Liver (tissue), 8 donors: ENCODE measurements at regions not wholly inside any gene's neighbourhood (a gene's known extent, or its start where the extent isn't known, plus 50 kb on each side); places are given as distances from the start of the nearest gene placed in this dataset.

Experiments
- DNase-seq: peaks from one replicate; pipeline ENCODE4 v3.0.0-alpha.2; 2017; ENCODE audit warnings: low spot score
- H3K27ac ChIP-seq, 2 donors: one replicate each; pipeline ENCODE4 v1.7.0; 2013; ENCODE audit warnings: inconsistent platforms in 2 of 2, low read length in 2 of 2, control low read depth in 1 of 2, low read depth in 1 of 2, mild to moderate bottlenecking in 1 of 2
- H3K27me3 ChIP-seq, 4 donors: one replicate each; pipeline versions ENCODE4 v1.6.1 to v1.7.0; 2013; ENCODE audit warnings: low read length in 3 of 4, inconsistent platforms in 1 of 4, mild to moderate bottlenecking in 1 of 4, moderate library complexity in 1 of 4; ENCODE audit not compliant: control insufficient read depth in 4 of 4, insufficient read depth in 4 of 4
- H3K36me3 ChIP-seq, 4 donors: one replicate each; pipeline versions ENCODE4 v1.6.1 to v1.7.0; 2013; ENCODE audit warnings: low read length in 3 of 4, mild to moderate bottlenecking in 3 of 4, low read depth in 1 of 4, moderate library complexity in 1 of 4; ENCODE audit not compliant: control insufficient read depth in 4 of 4, insufficient read depth in 3 of 4
- H3K4me1 ChIP-seq, 4 donors: one replicate each; pipeline versions ENCODE4 v1.6.1 to v1.7.0; 2013; ENCODE audit warnings: low read length in 3 of 4, mild to moderate bottlenecking in 3 of 4, moderate library complexity in 1 of 4; ENCODE audit not compliant: control insufficient read depth in 4 of 4, insufficient read depth in 4 of 4
- H3K4me3 ChIP-seq, 3 donors: one replicate each; pipeline versions ENCODE4 v1.6.1 to v1.7.0; 2013; ENCODE audit warnings: low read length in 3 of 3, control low read depth in 1 of 3, low read depth in 1 of 3, mild to moderate bottlenecking in 1 of 3
- H3K9ac ChIP-seq, 2 donors: one replicate each; pipeline ENCODE4 v1.7.0; 2013; ENCODE audit warnings: low read length in 2 of 2, mild to moderate bottlenecking in 2 of 2, moderate library complexity in 2 of 2, control low read depth in 1 of 2, low read depth in 1 of 2
- H3K9me3 ChIP-seq, 4 donors: one replicate each; pipeline versions ENCODE4 v1.6.1 to v1.7.0; 2013; ENCODE audit warnings: low read length in 3 of 4; ENCODE audit not compliant: control insufficient read depth in 4 of 4
- EGR1 ChIP-seq, 2 donors: IDR thresholded peaks; 2 replicates each; pipeline ENCODE4 v1.6.1; 2016 to 2018; ENCODE audit warnings: antibody characterized with exemption in 2 of 2, low read depth in 2 of 2
- FOXA2 ChIP-seq: IDR thresholded peaks from 2 replicates; pipeline ENCODE4 v1.6.1; 2016; ENCODE audit warnings: antibody characterized with exemption
- GABPA ChIP-seq, 2 donors: IDR thresholded peaks in 1 of 2; conservative IDR thresholded peaks in 1 of 2; 2 replicates each; pipeline ENCODE4 v1.6.1; 2016; ENCODE audit warnings: antibody characterized with exemption in 2 of 2, mild to moderate bottlenecking in 1 of 2, moderate library complexity in 1 of 2
- NR2F2 ChIP-seq: IDR thresholded peaks from 2 replicates; pipeline ENCODE4 v1.6.1; 2016; ENCODE audit warnings: antibody characterized with exemption
- RXRA ChIP-seq, 2 donors: IDR thresholded peaks; 2 replicates each; pipeline ENCODE4 v1.6.1; 2017 to 2018; ENCODE audit warnings: antibody characterized with exemption in 2 of 2, mild to moderate bottlenecking in 1 of 2
- TAF1 ChIP-seq: conservative IDR thresholded peaks from 2 replicates; pipeline ENCODE4 v1.6.1; 2016; ENCODE audit warnings: antibody characterized with exemption, mild to moderate bottlenecking
- WGBS: extraction: QIAGEN DNeasy Blood & Tissue Kit; methylation state at CpG from one replicate; pipeline ENCODE4 v1.1.7; 2013; 5-methylcytosine and 5-hydroxymethylcytosine counted together
- TF ChIP-seq, protein P1 (sequence below): IDR thresholded peaks from 2 replicates; pipeline ENCODE4 v1.6.1; 2016; ENCODE audit warnings: antibody characterized with exemption
- TF ChIP-seq, protein P2 (sequence below): fragments of 150-350 bp; IDR thresholded peaks from 2 replicates; pipeline ENCODE4 v1.5.1; 2017; ENCODE audit warnings: improper control_type of control experiment, low read depth, low read length; ENCODE audit not compliant: missing input control
- TF ChIP-seq, protein P3 (sequence below): IDR thresholded peaks from 2 replicates; pipeline ENCODE4 v1.6.1; 2016; ENCODE audit warnings: antibody characterized with exemption, mild to moderate bottlenecking
- TF ChIP-seq, protein P4 (sequence below): IDR thresholded peaks from 2 replicates; pipeline ENCODE4 v1.6.1; 2016; ENCODE audit warnings: antibody characterized with exemption
- TF ChIP-seq, protein P5 (sequence below): IDR thresholded peaks from 2 replicates; pipeline ENCODE4 v1.6.1; 2016; ENCODE audit warnings: antibody characterized with exemption
- donor health status: healthy.
- donor health status: healthy.
- donor health status: healthy.
- donor health status: healthy.
- donor health status: healthy.

DNA sequence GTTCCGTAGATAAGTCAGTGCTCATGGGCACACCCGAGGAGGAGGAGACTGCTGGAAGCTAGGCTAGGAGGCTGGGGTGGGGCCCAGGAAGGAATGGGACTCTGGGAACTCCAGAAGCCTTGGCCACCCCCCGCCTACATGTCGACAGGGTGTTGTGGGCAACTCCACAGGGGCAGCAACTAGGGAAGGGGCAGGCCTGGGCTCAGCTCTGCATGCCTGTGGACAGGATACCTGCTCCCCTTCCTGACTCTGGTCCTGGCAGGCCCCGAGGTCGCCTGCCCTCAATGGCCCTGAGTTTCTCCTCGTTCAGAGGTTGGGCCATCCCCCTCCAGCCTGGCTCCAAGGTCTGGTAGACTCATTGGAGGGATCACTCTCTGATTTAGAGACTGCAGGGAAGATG is 138.9 kb upstream of the LINGO1 start (continued):
- TF ChIP-seq, protein P1, sequence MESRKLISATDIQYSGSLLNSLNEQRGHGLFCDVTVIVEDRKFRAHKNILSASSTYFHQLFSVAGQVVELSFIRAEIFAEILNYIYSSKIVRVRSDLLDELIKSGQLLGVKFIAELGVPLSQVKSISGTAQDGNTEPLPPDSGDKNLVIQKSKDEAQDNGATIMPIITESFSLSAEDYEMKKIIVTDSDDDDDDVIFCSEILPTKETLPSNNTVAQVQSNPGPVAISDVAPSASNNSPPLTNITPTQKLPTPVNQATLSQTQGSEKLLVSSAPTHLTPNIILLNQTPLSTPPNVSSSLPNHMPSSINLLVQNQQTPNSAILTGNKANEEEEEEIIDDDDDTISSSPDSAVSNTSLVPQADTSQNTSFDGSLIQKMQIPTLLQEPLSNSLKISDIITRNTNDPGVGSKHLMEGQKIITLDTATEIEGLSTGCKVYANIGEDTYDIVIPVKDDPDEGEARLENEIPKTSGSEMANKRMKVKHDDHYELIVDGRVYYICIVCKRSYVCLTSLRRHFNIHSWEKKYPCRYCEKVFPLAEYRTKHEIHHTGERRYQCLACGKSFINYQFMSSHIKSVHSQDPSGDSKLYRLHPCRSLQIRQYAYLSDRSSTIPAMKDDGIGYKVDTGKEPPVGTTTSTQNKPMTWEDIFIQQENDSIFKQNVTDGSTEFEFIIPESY, result no peak

DNA sequence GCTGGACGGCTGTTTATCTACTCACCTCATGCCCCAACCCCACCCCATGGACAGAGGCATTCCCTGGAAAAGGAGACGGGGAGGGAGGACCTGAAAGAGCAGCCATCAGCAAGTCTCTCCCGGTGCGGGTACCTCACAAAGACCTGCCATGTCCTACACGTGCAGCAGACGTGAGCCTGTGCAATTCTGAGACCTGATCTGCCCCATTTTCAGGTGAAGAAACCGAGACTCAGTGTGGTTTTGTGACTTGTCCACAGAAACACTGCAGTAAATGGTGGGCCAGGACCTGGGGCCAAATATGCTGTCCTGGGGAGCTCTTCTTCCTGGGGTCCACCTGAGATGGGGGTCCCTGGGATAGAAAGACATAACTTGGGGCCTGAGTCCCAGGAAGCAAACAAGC is 137.0 kb upstream of the LINGO1 start:
- Histone ChIP-seq H3K36me3 (no peaks in the 10 kb centered on the region), H3K4me3 (no peak overlapping the region), H3K27me3 (peaks cover 0 to 5% (median 0%) of the 10 kb centered on the region in 4 donors), H3K4me1 (no peaks in the 10 kb centered on the region), H3K9me3 (no peaks in the 10 kb centered on the region), H3K27ac (no peak overlapping the region), H3K9ac (no peak overlapping the region)
- no peak for DNase-seq
- 82% methylated on average over 7 of the region's 7 CpGs for WGBS
- no peak for TF ChIP-seq NR2F2
- TF ChIP-seq, protein P2, sequence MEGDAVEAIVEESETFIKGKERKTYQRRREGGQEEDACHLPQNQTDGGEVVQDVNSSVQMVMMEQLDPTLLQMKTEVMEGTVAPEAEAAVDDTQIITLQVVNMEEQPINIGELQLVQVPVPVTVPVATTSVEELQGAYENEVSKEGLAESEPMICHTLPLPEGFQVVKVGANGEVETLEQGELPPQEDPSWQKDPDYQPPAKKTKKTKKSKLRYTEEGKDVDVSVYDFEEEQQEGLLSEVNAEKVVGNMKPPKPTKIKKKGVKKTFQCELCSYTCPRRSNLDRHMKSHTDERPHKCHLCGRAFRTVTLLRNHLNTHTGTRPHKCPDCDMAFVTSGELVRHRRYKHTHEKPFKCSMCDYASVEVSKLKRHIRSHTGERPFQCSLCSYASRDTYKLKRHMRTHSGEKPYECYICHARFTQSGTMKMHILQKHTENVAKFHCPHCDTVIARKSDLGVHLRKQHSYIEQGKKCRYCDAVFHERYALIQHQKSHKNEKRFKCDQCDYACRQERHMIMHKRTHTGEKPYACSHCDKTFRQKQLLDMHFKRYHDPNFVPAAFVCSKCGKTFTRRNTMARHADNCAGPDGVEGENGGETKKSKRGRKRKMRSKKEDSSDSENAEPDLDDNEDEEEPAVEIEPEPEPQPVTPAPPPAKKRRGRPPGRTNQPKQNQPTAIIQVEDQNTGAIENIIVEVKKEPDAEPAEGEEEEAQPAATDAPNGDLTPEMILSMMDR, result no peak
- no peak for TF ChIP-seq GABPA (IDR thresholded peaks at IDR 0.05 in 1 of 2, conservative IDR thresholded peaks at IDR 0.05 in 1 of 2)

DNA sequence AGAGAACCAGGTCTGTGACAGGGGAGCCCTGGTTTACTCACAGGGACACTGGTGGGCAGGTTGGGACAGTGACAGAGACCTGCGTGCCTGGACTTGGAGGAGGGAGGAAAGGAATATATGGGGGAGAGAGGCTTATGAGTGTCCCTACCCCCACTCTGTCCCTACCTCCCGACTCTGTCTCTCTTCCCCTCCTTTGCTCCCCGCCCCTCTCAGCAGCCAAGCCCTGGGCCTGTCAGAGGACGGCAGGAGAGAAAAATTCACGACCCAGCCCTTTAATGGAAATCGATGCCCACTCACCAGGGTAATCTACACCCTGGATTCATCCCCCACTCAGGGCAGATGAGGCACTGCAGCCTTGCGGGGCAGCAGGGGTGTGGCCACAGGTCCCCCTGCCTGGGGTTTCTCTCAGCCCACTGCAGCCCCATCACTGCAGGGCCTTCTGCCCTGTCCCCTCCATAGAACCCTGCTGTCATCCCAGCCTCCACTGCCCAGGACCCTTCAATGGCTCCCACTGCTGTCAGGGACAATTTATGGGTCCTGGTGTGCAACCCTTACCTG is 135.9 kb upstream of the LINGO1 start:
- H3K9ac ChIP-seq, result no peak overlapping the region
- no peaks in the 10 kb centered on the region for H3K4me1 ChIP-seq
- 46% methylated on average over 7 of the region's 7 CpGs for WGBS
- no peak for TF ChIP-seq TAF1
- TF ChIP-seq, protein P3, sequence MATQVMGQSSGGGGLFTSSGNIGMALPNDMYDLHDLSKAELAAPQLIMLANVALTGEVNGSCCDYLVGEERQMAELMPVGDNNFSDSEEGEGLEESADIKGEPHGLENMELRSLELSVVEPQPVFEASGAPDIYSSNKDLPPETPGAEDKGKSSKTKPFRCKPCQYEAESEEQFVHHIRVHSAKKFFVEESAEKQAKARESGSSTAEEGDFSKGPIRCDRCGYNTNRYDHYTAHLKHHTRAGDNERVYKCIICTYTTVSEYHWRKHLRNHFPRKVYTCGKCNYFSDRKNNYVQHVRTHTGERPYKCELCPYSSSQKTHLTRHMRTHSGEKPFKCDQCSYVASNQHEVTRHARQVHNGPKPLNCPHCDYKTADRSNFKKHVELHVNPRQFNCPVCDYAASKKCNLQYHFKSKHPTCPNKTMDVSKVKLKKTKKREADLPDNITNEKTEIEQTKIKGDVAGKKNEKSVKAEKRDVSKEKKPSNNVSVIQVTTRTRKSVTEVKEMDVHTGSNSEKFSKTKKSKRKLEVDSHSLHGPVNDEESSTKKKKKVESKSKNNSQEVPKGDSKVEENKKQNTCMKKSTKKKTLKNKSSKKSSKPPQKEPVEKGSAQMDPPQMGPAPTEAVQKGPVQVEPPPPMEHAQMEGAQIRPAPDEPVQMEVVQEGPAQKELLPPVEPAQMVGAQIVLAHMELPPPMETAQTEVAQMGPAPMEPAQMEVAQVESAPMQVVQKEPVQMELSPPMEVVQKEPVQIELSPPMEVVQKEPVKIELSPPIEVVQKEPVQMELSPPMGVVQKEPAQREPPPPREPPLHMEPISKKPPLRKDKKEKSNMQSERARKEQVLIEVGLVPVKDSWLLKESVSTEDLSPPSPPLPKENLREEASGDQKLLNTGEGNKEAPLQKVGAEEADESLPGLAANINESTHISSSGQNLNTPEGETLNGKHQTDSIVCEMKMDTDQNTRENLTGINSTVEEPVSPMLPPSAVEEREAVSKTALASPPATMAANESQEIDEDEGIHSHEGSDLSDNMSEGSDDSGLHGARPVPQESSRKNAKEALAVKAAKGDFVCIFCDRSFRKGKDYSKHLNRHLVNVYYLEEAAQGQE, result no peak
- no peak for TF ChIP-seq FOXA2
- no peak for TF ChIP-seq NR2F2
- TF ChIP-seq, protein P1, result no peak
- TF ChIP-seq, protein P4, sequence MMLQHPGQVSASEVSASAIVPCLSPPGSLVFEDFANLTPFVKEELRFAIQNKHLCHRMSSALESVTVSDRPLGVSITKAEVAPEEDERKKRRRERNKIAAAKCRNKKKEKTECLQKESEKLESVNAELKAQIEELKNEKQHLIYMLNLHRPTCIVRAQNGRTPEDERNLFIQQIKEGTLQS, result no peak
- TF ChIP-seq, protein P5, sequence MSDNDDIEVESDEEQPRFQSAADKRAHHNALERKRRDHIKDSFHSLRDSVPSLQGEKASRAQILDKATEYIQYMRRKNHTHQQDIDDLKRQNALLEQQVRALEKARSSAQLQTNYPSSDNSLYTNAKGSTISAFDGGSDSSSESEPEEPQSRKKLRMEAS, result no peak
- no peak for TF ChIP-seq EGR1 (IDR thresholded peaks at IDR 0.05; ENCODE audit: low read depth in 2 of 2)
- TF ChIP-seq RXRA (IDR thresholded peaks at IDR 0.05), result no peak
- TF ChIP-seq GABPA (IDR thresholded peaks at IDR 0.05 in 1 of 2, conservative IDR thresholded peaks at IDR 0.05 in 1 of 2), result no peak
- no peak overlapping the region for H3K4me3 ChIP-seq
- H3K27ac ChIP-seq, result no peak overlapping the region
- peaks cover 0 to 5% (median 0%) of the 10 kb centered on the region in 4 donors for H3K27me3 ChIP-seq
- DNase-seq, result no peak
- no peaks in the 10 kb centered on the region for H3K9me3 ChIP-seq
- H3K36me3 ChIP-seq, result no peaks in the 10 kb centered on the region
